ENCODE measurements at regions not wholly inside any gene's neighbourhood (a gene's known extent, or its start where the extent isn't known, plus 50 kb on each side); places are given as distances from the start of the nearest gene placed in this dataset.

GRCh38 chr2:122704109-122704563 lies 948.7 kb downstream of the TSN start:
- H2AFZ ChIP-seq (ENCODE audit: low read length), result no peak overlapping the region
- no peak overlapping the region for H4K8ac ChIP-seq (ENCODE audit: extremely low read depth, insufficient read depth, low read length)
- H3K27ac ChIP-seq (ENCODE audit: low read depth, low read length), result no peak overlapping the region
- no peaks in the 10 kb centered on the region for H4K20me1 ChIP-seq (replicated peaks in 1 of 2; ENCODE audit: control insufficient read depth in 1 of 2, insufficient read depth in 2 of 2, low read length in 2 of 2)
- no peaks in the 10 kb centered on the region for H3K27me3 ChIP-seq (replicated peaks in 1 of 4; ENCODE audit: control insufficient read depth in 3 of 4, extremely low read depth in 1 of 4, insufficient read depth in 3 of 4, low read length in 3 of 4)
- H3K4ac ChIP-seq (replicated peaks; ENCODE audit: insufficient read length, low read depth, low read length), result no peak overlapping the region
- no peaks in the 10 kb centered on the region for H3K79me2 ChIP-seq (ENCODE audit: control insufficient read depth in 1 of 2, insufficient read depth in 2 of 2, low read length in 2 of 2)
- no peaks in the 10 kb centered on the region for H3K9me3 ChIP-seq (ENCODE audit: insufficient read depth in 2 of 2, low read depth in 1 of 2, low read length in 1 of 2)
- H3K36me3 ChIP-seq (ENCODE audit: control insufficient read depth in 2 of 4, insufficient read depth in 4 of 4, low read length in 3 of 4), result no peaks in the 10 kb centered on the region; a peak in 1 of 8 replicates
- H2BK5ac ChIP-seq (ENCODE audit: low read depth, low read length), result no peak overlapping the region
- H3K14ac ChIP-seq (ENCODE audit: insufficient read length), result no peak overlapping the region
- H3K23me2 ChIP-seq (ENCODE audit: low read depth, low read length), result no peaks in the 10 kb centered on the region
- H2AK5ac ChIP-seq (ENCODE audit: low read depth, low read length), result no peak overlapping the region
- no peaks in the 10 kb centered on the region for H3K79me1 ChIP-seq (ENCODE audit: low read depth, low read length)
- FAIRE-seq (no peak), DNase-seq (ENCODE audit: low read depth in 1 of 2, low spot score in 2 of 2) (no peak)
- no peak overlapping the region for H2BK15ac ChIP-seq (ENCODE audit: low read length)
- no peak overlapping the region for H4K5ac ChIP-seq (ENCODE audit: insufficient read length, low read depth, low read length)
- H3K4me3 ChIP-seq (ENCODE audit: extremely low read depth in 1 of 4, insufficient read depth in 2 of 4, low read depth in 3 of 4, low read length in 4 of 4), result no peak overlapping the region
- no peak overlapping the region for H3K4me2 ChIP-seq (ENCODE audit: insufficient read depth in 1 of 2, low read depth in 2 of 2, low read length in 2 of 2)
- WGBS, 2 experiments (ENCODE audit: extremely low coverage in 1 of 2, insufficient coverage in 1 of 2, insufficient read length in 1 of 2, insufficient replicate concordance in 2 of 2, low coverage in 1 of 2, low lambda C conversion rate in 2 of 2, missing lambda C conversion rate in 1 of 2), result 86% methylated on average over 1 of the region's 1 CpG; no CpG with 5 or more reads in 1 of the 2 experiments
- POLR2A ChIA-PET (ENCODE audit: partially characterized antibody), result no interaction called here
- H2BK20ac ChIP-seq (ENCODE audit: low read length), result no peak overlapping the region
- no peak overlapping the region for H2BK120ac ChIP-seq (replicated peaks; ENCODE audit: low read depth, low read length)
- no peak overlapping the region for H3K56ac ChIP-seq (replicated peaks; ENCODE audit: insufficient read length, low read depth, low read length)
- H4K91ac ChIP-seq (replicated peaks; ENCODE audit: insufficient read length, low read length), result no peak overlapping the region
- no peaks in the 10 kb centered on the region for H3K4me1 ChIP-seq (replicated peaks in 1 of 4; ENCODE audit: control insufficient read depth in 3 of 4, insufficient read depth in 4 of 4, low read length in 3 of 4)
- no peak overlapping the region for H2BK12ac ChIP-seq (ENCODE audit: low read depth, low read length)
- H3K9ac ChIP-seq (replicated peaks in 1 of 4; ENCODE audit: extremely low read depth in 1 of 4, low read depth in 3 of 4, low read length in 3 of 4), result no peak overlapping the region
- no peak overlapping the region for H3K23ac ChIP-seq (ENCODE audit: insufficient read length)
- no peak overlapping the region for H3K18ac ChIP-seq (ENCODE audit: extremely low read depth, low read length)
- CTCF ChIA-PET (ENCODE audit: partially characterized antibody), result no interaction called here
- TF ChIP-seq SP4 (IDR thresholded peaks at IDR 0.05; ENCODE audit: low read length), result no peak
- no peak for TF ChIP-seq KDM4A (IDR thresholded peaks at IDR 0.05; ENCODE audit: low read depth, low read length, severe bottlenecking)
- TF ChIP-seq ATF2 (IDR thresholded peaks at IDR 0.05; ENCODE audit: low read length), result no peak
- no peak for TF ChIP-seq KDM1A (IDR thresholded peaks at IDR 0.05; ENCODE audit: borderline replicate concordance, low read length)
- no peak for TF ChIP-seq TCF12 (IDR thresholded peaks at IDR 0.05; ENCODE audit: low read depth, low read length)
- no peak for TF ChIP-seq POLR2AphosphoS5 (IDR thresholded peaks at IDR 0.05; ENCODE audit: low read depth, low read length)
- no peak for TF ChIP-seq GABPA (IDR thresholded peaks at IDR 0.05; ENCODE audit: borderline replicate concordance, insufficient read depth, low read length)
- no peak for TF ChIP-seq TEAD4 (IDR thresholded peaks at IDR 0.05; ENCODE audit: low read depth, low read length)
- no peak for TF ChIP-seq EP300 (IDR thresholded peaks at IDR 0.05; ENCODE audit: borderline replicate concordance in 1 of 2, low read depth in 2 of 2, low read length in 2 of 2)
- TF ChIP-seq NANOG (IDR thresholded peaks at IDR 0.05; ENCODE audit: insufficient read depth, low read depth, low read length, poor library complexity, severe bottlenecking), result no peak
- no peak for TF ChIP-seq SUZ12 (IDR thresholded peaks at IDR 0.05; ENCODE audit: low read length)
